Coronary artery (tissue), 2 donors: ENCODE measurements at regions not wholly inside any gene's neighbourhood (a gene's known extent, or its start where the extent isn't known, plus 50 kb on each side); places are given as distances from the start of the nearest gene placed in this dataset.
"Not testable (repeated sequence)": the region's sequence is repeated elsewhere in the genome, so short reads cannot be mapped to it uniquely, and the experiment has no call there.

ENCODE experiments used
- DNase-seq: peaks from one replicate; pipeline ENCODE4 v3.0.0-alpha.2; 2017; ENCODE audit warnings: low spot score
- H3K27ac ChIP-seq, 2 donors: fragments of 200-600 bp; sonication (generic); one replicate each; pipeline ENCODE4 v1.5.1; 2016 to 2019
- H3K4me3 ChIP-seq: fragments of 200-600 bp; sonication (generic); 2 replicates; pipeline ENCODE4 v1.5.1; 2016; ENCODE audit warnings: mild to moderate bottlenecking, moderate library complexity
- TF ChIP-seq, protein P1 (sequence below): fragments of 200-600 bp; sonication (generic); IDR thresholded peaks from one replicate; pipeline ENCODE4 v1.5.1; 2019; ENCODE audit warnings: antibody characterized with exemption

DNA sequence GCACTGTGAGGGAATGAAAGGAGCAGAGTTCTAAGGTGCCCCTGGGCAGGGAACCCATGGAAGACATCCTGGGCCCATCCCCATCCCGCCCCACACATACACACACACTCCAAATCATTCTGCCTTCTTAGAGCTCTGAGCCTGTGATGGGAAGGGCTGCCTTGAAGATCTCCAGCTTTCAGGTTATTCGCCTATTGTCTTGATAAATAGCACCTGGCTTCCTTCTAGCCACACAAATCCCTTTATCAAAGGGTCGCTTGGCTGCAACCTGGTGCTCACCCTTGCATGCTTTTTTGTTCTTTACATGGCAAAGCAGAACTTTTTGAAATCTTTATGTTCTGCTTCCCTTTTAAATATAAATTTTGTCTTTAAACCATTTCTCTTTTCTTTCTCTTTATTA, 112.2 kb upstream of the TMTC1 start:
- TF ChIP-seq, protein P1, sequence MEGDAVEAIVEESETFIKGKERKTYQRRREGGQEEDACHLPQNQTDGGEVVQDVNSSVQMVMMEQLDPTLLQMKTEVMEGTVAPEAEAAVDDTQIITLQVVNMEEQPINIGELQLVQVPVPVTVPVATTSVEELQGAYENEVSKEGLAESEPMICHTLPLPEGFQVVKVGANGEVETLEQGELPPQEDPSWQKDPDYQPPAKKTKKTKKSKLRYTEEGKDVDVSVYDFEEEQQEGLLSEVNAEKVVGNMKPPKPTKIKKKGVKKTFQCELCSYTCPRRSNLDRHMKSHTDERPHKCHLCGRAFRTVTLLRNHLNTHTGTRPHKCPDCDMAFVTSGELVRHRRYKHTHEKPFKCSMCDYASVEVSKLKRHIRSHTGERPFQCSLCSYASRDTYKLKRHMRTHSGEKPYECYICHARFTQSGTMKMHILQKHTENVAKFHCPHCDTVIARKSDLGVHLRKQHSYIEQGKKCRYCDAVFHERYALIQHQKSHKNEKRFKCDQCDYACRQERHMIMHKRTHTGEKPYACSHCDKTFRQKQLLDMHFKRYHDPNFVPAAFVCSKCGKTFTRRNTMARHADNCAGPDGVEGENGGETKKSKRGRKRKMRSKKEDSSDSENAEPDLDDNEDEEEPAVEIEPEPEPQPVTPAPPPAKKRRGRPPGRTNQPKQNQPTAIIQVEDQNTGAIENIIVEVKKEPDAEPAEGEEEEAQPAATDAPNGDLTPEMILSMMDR = no peak
- H3K4me3 ChIP-seq = no peak overlapping the region
- no peak for DNase-seq
- H3K27ac ChIP-seq = no peak overlapping the region

GRCh38 chr12:29893002-29893401, 109.3 kb upstream of the TMTC1 start:
- Histone ChIP-seq H3K27ac (no peak overlapping the region), H3K4me3 (no peak overlapping the region)
- TF ChIP-seq, protein P1 = no peak
- no peak for DNase-seq

DNA sequence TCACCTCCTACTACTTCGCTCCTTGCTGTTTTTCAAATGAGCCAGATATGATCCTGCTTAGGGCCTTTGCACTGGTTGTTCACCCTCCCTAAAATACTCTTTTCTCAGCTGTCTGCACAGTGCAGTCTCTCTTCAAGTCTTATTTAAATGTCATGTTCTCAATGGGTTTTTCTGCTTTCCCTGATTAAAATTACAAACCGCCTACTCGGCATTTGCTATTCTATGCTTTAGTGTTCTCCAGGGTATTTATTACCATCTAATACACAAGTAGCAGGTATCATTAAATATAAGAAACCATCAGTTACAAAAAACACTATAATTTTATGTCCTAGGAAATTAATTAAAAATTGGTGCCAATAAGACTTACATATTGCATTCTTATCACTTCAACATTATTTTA, 108.0 kb upstream of the TMTC1 start:
- H3K4me3 ChIP-seq = no peak overlapping the region
- TF ChIP-seq, protein P1 = no peak
- H3K27ac ChIP-seq = no peak overlapping the region
- DNase-seq = no peak

DNA sequence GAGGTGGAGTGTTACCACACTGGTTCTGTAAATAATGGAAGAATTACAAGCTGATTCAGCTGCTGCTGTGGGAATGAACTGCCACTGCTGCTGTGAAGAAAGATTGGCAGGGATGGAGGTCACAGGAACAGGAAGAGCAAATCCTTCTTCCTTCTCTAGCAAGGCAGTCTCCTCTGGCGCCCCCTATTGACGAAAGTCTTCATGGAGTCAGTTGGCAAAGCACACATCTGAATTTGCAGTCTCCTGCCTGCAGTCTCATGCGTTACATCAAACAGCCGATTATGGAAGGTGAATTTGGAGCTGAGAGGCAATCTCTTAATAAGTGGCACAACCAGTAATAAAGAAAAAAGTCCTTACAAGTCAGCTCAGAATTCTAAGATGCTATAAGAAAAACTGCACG, 106.0 kb upstream of the TMTC1 start:
- no peak for DNase-seq
- Histone ChIP-seq H3K27ac (no peak overlapping the region), H3K4me3 (no peak overlapping the region)
- TF ChIP-seq, protein P1 = no peak

DNA sequence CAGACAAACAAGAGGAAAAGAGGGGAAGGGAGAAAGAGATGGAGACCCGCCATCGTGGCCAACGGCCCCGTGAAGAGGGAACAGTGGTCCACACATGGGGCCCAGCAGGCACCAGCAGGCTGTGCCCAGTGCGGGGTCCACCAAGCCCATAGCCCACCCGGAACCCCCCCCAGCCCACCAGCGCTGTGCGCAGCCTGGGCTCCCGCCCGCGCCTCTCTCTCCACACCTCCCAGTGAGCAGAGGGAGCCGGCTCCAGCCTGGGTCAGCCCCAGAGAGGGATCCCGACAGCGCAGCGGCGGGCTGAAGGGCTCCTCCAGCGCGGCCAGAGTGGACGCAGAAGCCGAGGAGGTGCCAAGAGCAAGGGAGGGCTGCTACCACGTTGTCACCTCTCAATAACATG, 105.0 kb upstream of the TMTC1 start:
- TF ChIP-seq, protein P1 = no peak
- no peak for DNase-seq
- H3K4me3 ChIP-seq = no peak overlapping the region
- H3K27ac ChIP-seq = no peak overlapping the region

DNA sequence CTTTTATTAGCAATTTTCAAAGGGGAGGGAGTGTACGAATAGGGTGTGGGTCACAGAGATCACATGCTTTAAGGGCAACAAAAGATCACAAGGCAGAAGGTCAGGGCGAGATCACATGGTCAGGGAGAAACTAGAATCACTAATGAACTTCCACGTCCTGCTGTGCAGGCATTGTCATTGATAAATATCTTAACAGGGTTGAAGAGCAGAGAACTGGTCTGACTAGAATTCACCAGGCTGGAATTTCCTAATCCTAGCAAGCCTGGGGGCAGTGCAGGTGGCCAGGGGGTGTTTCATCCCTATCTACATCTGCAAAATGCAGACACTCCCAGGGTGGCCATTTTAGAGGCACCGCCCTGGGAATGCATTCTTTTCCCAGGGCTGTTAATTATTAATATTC, 101.2 kb upstream of the TMTC1 start:
- not testable (repeated sequence) for DNase-seq

DNA sequence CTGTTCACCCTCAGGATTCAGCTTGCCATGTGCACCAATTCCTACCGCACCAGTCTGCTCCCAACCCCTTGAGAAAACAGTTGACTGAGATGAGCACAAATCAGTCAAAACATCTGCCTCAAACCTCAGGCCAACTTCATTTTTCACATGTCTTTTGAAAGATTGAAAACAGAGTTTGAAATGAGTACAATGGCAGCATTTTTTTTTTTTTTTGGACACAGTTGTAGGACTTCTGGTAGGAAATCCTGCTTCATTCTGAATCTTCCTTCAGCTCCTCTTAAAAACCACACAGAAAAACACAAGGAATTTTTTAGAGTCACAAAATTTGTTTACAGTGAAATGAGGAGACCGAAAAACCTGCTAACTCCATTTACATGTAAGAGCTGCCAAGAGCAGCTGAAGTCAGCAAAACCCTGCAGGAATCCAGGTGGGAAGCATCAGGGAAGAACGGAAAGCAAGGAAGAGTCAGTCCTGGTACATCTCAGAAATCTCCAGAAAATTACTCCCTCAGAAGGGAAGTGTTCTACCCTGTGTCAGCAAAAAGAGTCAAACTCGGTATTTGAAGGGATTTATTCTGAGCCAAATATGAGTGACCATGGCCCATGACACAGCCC, 100.3 kb upstream of the TMTC1 start:
- TF ChIP-seq, protein P1 = no peak
- H3K4me3 ChIP-seq = no peak overlapping the region
- DNase-seq = no peak
- peak overlapping the region in 1 of 2 donors; percentile 4 for H3K27ac ChIP-seq

More for the DNA sequence above, 101.2 kb upstream of the TMTC1 start:
- not testable (repeated sequence) for H3K4me3 ChIP-seq, H3K27ac ChIP-seq
